GM12891 (cell line): ENCODE measurements at regions not wholly inside any gene's neighbourhood (a gene's known extent, or its start where the extent isn't known, plus 50 kb on each side); places are given as distances from the start of the nearest gene placed in this dataset.

Source experiments
- PAX5 ChIP-seq: IDR thresholded peaks from 2 replicates; pipeline ENCODE4 v1.6.1; 2011; ENCODE audit warnings: low read length, moderate library complexity, mild to moderate bottlenecking; ENCODE audit not compliant: insufficient read depth, severe bottlenecking
- POLR2A ChIP-seq: IDR thresholded peaks from 2 replicates; pipeline ENCODE4 v1.6.1; 2011; ENCODE audit warnings: low read depth, low read length, control low read depth
- POLR2AphosphoS5 ChIP-seq: IDR thresholded peaks from 2 replicates; pipeline ENCODE4 v1.6.1; 2011; ENCODE audit warnings: low read depth, low read length, control low read depth
- SPI1 ChIP-seq: IDR thresholded peaks from 2 replicates; pipeline ENCODE4 v1.6.1; 2011; ENCODE audit warnings: low read depth, low read length, control low read depth
- TAF1 ChIP-seq: IDR thresholded peaks from 2 replicates; pipeline ENCODE4 v1.6.1; 2011; ENCODE audit warnings: low read depth, low read length, control low read depth

- TF ChIP-seq POLR2AphosphoS5 (no peak), POLR2A (no peak), TAF1 (no peak), PAX5 (no peak), SPI1 (no peak)
These were observed 719.0 kb upstream of the FRG1 start for GRCh38 chr4:189221691-189222090.
